ENCODE measurements at regions not wholly inside any gene's neighbourhood (a gene's known extent, or its start where the extent isn't known, plus 50 kb on each side); places are given as distances from the start of the nearest gene placed in this dataset.

GRCh38 chr5:143882520-143882919 is 70.6 kb downstream of the HMHB1 start (continued):
- no peak for TF ChIP-seq PAX5 (IDR thresholded peaks at IDR 0.05; ENCODE audit: borderline replicate concordance, low read depth, low read length)

GRCh38 chr5:143886096-143886495 is 74.1 kb downstream of the HMHB1 start:
- FAIRE-seq, result no peak
- no peak for ATAC-seq
- H3K4me2 ChIP-seq (ENCODE audit: control insufficient read depth, insufficient read depth), result no peak overlapping the region
- no peaks in the 10 kb centered on the region for H3K36me3 ChIP-seq (ENCODE audit: control insufficient read depth in 2 of 2, insufficient read depth in 2 of 2, low read length in 1 of 2)
- no peak for TF ChIP-seq MTA3 (IDR thresholded peaks at IDR 0.05; ENCODE audit: borderline replicate concordance, low read length)
- no peak for TF ChIP-seq MXI1 (IDR thresholded peaks at IDR 0.05; ENCODE audit: low read depth, low read length)
- TF ChIP-seq RCOR1 (conservative IDR thresholded peaks at IDR 0.05; ENCODE audit: low read depth, low read length), result no peak
- no peak for TF ChIP-seq YBX1 (IDR thresholded peaks at IDR 0.05)
- no peak for TF ChIP-seq RFX5 (IDR thresholded peaks at IDR 0.05; ENCODE audit: low read depth, low read length)
- no peaks in the 10 kb centered on the region for H4K20me1 ChIP-seq (ENCODE audit: control insufficient read depth, insufficient read depth)
- in situ Hi-C loops (cut with MboI), result no loop called here
- H3K27ac ChIP-seq (ENCODE audit: control insufficient read depth, insufficient read depth), result no peak overlapping the region
- no TSS peak for BruUV-seq (replicated peaks)
- H2AFZ ChIP-seq (ENCODE audit: control insufficient read depth, low read depth, low read length), result no peak overlapping the region
- RAD21 ChIA-PET (ENCODE audit: unreplicated experiment), result no interaction called here
- CTCF ChIA-PET, result no interaction called here
- POLR2A ChIA-PET, result no interaction called here
- no peak overlapping the region for H3K4me3 ChIP-seq
- H3K4me1 ChIP-seq (ENCODE audit: control insufficient read depth, insufficient read depth, low read length), result no peaks in the 10 kb centered on the region
- H3K9me3 ChIP-seq (replicated peaks; ENCODE audit: control insufficient read depth, insufficient read depth, low read length), result no peaks in the 10 kb centered on the region
- WGBS (ENCODE audit: insufficient coverage, insufficient replicate concordance, low lambda C conversion rate, missing lambda C conversion rate), result 28% methylated on average over 3 of the region's 3 CpGs
- H3K27me3 ChIP-seq (replicated peaks in 1 of 2; ENCODE audit: control insufficient read depth in 2 of 2, insufficient read depth in 2 of 2, low read length in 1 of 2), result no peaks in the 10 kb centered on the region
- intact Hi-C loops (cut with micrococcal nuclease; ENCODE audit: unreplicated experiment), result no loop called here
- no peaks in the 10 kb centered on the region for H3K79me2 ChIP-seq (ENCODE audit: control insufficient read depth, insufficient read depth, low read length)
- DNase-seq (ENCODE audit: low read depth, low spot score), result no peak
- SMC1A ChIA-PET (ENCODE audit: uncharacterized antibody, unreplicated experiment), result interaction anchor here (0.6 kb wide), 1 partner anchor 807 kb away, joined by 3 read pairs; no protein-coding TSS in a partner anchor
- H3K9ac ChIP-seq (ENCODE audit: control insufficient read depth, insufficient read depth, low read length), result no peak overlapping the region

Data from GM12878 (cell line).